ENCODE measurements at regions not wholly inside any gene's neighbourhood (a gene's known extent, or its start where the extent isn't known, plus 50 kb on each side); places are given as distances from the start of the nearest gene placed in this dataset.

DNA sequence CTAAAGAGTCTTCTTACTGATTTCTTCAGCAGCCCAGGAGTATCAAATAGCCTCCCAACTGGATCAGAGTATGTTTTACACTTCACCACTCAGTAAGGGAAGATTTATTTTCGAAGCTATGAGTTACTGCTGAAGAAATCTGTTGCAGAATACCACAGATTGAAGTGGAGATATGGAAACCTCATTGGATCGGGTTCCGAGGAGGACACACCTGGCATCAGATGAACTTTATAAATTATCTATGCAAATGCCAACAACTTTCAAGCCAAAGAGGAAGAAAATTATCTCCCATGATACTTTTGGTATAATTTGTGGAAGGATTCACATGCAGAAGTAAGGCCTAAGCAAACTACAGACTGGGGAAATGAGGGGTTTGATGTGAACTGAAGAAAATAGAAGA, 515.9 kb upstream of the NDST4 start:
- DNase-seq (ENCODE audit: low spot score): no peak
- Histone ChIP-seq H3K4me3 (no peak overlapping the region), H3K27ac (no peak overlapping the region)
- TF ChIP-seq, protein P1, sequence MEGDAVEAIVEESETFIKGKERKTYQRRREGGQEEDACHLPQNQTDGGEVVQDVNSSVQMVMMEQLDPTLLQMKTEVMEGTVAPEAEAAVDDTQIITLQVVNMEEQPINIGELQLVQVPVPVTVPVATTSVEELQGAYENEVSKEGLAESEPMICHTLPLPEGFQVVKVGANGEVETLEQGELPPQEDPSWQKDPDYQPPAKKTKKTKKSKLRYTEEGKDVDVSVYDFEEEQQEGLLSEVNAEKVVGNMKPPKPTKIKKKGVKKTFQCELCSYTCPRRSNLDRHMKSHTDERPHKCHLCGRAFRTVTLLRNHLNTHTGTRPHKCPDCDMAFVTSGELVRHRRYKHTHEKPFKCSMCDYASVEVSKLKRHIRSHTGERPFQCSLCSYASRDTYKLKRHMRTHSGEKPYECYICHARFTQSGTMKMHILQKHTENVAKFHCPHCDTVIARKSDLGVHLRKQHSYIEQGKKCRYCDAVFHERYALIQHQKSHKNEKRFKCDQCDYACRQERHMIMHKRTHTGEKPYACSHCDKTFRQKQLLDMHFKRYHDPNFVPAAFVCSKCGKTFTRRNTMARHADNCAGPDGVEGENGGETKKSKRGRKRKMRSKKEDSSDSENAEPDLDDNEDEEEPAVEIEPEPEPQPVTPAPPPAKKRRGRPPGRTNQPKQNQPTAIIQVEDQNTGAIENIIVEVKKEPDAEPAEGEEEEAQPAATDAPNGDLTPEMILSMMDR (IDR thresholded peaks at IDR 0.05): no peak

DNA sequence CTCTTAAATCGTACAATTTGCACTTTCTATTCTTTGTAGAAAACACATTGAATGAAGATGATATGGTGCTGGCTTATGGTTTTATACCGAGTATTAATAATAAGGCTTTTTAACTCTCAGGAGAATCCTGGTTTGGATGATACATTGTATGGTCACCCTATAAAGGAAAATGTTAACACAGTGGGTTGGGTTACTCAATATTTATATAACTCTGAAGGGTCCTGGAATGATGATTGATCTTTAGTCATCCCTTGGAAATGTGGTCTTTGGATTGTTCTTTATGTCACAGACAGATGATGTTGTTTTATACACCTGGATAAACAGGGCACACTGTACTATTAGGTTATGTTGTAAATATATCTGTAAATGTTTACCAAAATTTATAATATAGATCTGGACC, 496.2 kb upstream of the NDST4 start:
- DNase-seq (ENCODE audit: low spot score): no peak
- TF ChIP-seq, protein P1 (IDR thresholded peaks at IDR 0.05): no peak

DNA sequence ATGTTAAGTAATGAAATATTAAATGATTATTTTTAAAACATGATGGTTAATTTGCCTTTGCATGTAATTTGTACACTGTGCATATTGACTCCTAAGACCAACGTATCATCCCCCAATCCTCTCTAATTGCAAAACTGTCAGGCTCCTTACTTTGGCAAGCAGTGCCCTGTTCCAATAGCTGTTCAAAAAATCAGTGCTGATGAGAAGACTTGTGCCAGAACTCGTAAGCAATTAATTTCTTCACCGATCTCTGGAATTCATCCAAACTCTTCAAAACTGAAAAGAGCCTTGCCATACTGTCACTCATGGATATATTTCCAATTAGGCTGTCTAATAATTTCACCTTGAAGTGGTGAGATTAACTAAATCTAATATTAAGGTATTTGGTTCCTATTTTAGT, 493.9 kb upstream of the NDST4 start:
- DNase-seq (ENCODE audit: low spot score): no peak
- no peak overlapping the region for H3K27ac ChIP-seq
- no peak overlapping the region for H3K4me3 ChIP-seq
- TF ChIP-seq, protein P1 (IDR thresholded peaks at IDR 0.05): no peak

More for the DNA sequence above, 496.2 kb upstream of the NDST4 start:
- Histone ChIP-seq H3K27ac (no peak overlapping the region), H3K4me3 (no peak overlapping the region)

DNA sequence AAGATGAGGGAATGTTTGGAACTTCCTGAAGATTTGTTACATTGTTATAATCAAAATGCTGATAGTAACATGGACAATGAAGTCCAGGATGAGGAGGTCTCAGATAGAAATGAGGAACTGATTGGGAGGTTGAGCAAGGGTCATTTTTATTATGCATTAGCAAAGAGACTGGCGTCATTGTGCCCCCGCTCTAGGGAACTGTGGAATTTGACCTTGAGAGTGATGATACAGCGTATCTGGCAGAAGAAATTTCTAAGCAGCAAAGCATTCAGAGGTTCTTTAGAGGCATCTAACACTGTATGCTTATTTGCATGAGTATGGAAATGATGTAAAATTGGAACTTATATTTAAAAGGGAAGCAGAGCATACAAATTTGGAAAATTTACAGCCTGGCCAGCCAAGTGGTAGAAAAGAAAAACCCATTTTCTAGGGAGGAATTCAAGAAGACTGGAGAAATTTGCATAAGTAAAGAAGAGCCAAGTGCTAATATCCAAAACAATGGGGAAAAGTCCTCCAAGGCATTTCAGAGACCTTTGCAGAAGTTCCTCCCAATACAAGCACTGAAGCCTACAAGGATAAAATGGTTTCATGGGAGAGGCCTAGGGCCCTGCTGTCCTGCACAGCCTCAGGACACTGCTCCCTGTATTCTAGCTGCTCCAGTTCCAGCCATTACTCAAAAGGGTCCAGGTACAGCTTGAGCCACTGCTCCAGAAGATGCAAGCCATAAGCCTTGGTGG, 483.0 kb upstream of the NDST4 start:
- DNase-seq (ENCODE audit: low spot score): no peak
- TF ChIP-seq, protein P1 (IDR thresholded peaks at IDR 0.05): no peak
- no peak overlapping the region for H3K27ac ChIP-seq
- no peak overlapping the region for H3K4me3 ChIP-seq

DNA sequence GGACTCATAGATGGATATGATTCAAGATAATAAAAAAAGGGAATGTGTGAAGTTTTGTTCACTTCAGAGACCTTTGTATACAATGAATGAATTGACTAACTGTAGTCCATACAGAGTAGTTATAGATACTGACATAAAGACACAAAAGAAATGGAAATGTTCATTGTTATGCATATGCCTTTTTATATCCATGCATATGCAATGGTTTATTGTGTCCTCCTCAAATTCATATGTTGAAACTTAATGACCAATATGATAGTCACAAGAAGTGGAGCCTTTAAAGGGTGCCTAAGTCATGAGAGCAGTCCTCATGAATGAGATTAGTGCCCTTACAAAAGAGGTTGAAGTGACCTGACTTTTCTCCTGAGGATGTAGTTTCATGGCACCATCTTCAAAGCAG, 467.5 kb upstream of the NDST4 start:
- TF ChIP-seq, protein P1 (IDR thresholded peaks at IDR 0.05): no peak

DNA sequence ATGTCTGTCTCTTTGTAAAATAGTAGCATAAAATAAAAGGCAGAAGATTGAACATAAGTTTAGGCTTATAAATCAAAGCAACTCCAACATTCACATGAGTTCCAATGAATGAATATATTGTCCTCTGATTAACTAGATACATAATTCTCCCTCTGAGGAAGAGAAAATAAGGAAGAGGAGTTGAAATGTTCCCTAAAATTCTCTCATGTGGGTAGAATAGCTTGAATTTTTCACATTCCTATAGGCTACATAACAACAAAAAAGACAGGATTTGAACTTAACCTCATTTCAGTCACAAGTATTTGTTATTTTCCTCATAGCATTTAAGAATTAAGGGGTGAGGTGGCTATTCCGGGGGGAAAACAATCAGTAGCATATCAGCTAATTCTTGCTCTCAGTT, 462.4 kb upstream of the NDST4 start:
- no peak for DNase-seq (ENCODE audit: low spot score)
- Histone ChIP-seq H3K27ac (no peak overlapping the region), H3K4me3 (no peak overlapping the region)
- TF ChIP-seq, protein P1 (IDR thresholded peaks at IDR 0.05): no peak

More for the DNA sequence above, 467.5 kb upstream of the NDST4 start:
- Histone ChIP-seq H3K27ac (no peak overlapping the region), H3K4me3 (no peak overlapping the region)
- no peak for DNase-seq (ENCODE audit: low spot score)

DNA sequence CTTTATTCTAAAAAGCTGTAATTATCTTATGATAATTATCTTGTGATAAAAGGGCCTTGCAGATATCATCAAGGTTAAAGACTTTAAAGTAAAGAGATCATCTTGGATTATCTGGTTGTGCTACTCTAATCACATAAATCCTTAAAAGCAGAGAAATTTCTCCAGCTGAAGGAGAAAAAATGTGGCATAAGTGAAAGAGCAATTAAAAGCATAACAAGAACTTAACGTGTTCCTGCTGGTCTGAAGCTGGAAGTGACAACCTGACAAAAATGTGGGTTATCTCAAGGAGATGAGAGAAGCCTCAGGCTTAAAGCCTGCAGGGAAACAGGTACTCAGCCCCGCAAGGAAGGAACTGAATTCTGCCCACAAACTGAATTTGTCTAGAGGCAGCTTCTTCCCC, 449.1 kb upstream of the NDST4 start:
- TF ChIP-seq, protein P1 (IDR thresholded peaks at IDR 0.05): no peak
- H3K4me3 ChIP-seq: no peak overlapping the region
- DNase-seq (ENCODE audit: low spot score): no peak
- H3K27ac ChIP-seq: no peak overlapping the region
